NCI-H1105 (cell line): ENCODE measurements at regions not wholly inside any gene's neighbourhood (a gene's known extent, or its start where the extent isn't known, plus 50 kb on each side); places are given as distances from the start of the nearest gene placed in this dataset.
A peak's percentile ranks its signal among the peaks of the same experiment; 100 is the strongest.
"Not testable (repeated sequence)": the region's sequence is repeated elsewhere in the genome, so short reads cannot be mapped to it uniquely, and the experiment has no call there.

Experiments used
- DNase-seq: peaks from one replicate; lab custom pipeline; 2025; lab: John Stamatoyannopoulos, UW

DNA sequence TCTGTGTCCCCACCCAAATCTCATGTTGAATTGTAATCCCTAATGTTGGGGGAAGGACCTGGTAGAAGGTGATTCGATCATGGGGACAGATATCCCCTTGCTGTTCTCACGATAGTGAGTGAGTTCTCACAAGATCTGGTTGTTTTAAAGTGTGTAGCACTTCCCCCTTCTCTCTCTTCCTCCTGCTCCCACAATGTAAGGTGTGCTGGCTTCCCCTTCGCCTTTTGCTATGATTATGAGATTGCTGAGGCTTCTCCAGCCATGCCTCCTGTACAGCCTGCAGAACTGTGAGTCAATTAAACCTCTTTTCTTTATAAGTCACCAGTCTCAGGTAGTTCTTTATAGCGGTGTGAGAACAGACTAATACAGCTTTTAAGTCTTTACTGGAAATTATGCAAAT is 193.3 kb upstream of the RBBP8 start:
- no peak for DNase-seq

- no peak for DNase-seq
Observed at GRCh38 chr18:22741318-22741717, 191.8 kb upstream of the RBBP8 start.

DNA sequence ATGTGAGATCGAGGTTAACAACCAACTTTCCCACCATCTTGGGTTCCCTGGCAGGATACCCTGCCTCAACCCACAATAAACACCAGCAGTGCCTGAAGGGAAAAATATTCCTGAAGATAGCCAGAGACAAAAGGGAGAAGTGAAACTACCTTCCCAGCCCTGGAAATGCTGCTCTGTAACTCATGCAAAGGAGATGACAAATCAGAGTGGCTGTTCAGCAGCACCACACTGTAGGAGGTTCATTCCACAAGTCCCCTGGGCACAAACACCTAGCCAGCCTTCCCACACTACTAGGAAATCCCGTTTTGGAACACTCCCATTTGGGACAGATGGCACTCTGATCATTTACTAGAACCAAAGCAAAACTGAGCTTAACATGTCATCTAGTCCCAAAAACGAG is 190.7 kb upstream of the RBBP8 start:
- no peak for DNase-seq

DNA sequence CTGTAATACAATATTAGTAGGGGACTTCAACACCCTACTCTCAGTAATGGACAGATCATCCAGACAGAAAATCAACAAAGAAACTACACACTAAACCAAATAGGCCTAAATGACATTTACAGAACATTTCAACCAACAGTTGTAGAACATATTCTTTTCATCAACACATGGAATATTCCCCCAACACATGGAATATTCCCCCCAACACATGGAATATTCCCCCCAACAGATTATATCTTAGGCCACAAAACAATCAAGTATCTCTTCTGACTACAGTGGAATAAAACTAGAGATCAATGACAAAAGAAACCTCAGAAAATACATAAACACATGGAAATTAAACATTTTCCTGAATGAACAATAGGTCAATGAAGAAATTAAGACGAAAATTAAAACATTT is 187.2 kb upstream of the RBBP8 start:
- DNase-seq: no peak

DNA sequence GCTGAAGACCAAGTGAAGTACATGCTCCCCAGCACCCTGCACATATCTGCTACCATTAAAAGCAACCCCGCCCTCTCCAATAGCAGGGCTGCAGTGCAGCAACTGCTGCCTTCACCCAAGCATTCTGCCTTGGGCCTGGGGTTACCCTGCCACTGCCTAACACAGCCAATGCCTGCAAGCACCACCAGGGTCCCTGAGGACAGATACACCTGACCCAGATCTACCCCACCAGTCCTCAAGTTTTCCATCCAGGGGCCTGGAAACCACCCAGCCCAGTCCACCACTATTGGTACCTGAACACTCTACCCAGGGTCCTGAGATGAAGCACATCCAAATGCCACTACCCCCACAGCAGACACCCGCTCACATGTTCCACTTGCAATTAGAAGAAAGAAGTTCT is 181.1 kb upstream of the RBBP8 start:
- no peak for DNase-seq

DNA sequence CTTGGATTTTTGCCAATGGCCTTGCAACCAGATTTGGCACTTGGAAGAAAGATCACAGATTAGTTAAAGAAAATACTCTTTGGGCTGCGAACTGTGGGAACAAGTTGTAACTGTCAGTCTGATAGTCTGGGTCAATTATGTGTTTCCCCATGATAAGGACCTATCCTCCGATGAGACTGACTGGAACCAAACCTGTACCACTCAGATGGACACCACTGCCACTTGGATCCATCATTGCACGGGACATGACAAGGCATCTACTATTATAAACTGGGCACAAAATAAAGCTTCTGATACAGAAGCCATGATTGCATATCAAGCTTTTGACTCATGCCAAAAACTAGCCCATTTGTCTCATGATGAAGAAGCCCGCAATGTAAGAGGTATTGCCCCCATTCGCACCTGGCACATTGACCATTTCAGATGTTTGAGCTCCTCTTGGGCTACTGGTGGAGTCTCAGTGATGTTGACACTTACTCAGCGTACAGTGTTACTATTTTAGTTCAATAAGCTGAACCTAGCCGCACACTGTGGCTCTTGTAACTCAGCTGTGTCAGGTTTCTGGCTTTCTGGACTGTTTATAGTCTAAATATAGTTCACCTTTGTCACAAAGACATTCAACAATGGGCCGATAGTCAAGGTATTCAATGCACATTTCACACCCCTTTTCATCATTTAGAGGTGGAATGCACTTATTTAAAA is 179.8 kb upstream of the RBBP8 start:
- no peak for DNase-seq

GRCh38 chr18:22764005-22764404 is 169.1 kb upstream of the RBBP8 start:
- not testable (repeated sequence) for DNase-seq

- DNase-seq: no peak
Observed at GRCh38 chr18:22765896-22766295, 167.2 kb upstream of the RBBP8 start.

- DNase-seq: no peak
Observed at GRCh38 chr18:22767653-22768052, 165.5 kb upstream of the RBBP8 start.

DNA sequence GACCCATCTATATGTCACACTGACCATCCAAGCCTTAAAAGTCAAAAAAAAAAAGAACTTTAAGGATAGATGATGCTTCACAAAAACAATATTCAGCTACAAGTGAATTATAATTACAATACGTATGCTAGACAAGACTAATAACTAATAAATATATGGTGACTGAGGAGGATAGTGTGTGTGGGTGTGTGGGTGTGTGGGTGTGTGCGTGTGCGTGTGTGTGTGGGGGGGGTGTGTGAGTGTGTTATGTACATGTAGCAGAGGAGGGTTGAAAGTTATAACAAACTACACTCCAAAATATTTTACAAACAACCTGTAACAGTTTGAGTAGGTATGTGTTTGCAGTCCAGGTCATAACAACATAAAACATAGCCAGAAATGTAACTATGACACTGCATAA is 159.2 kb upstream of the RBBP8 start:
- no peak for DNase-seq

DNA sequence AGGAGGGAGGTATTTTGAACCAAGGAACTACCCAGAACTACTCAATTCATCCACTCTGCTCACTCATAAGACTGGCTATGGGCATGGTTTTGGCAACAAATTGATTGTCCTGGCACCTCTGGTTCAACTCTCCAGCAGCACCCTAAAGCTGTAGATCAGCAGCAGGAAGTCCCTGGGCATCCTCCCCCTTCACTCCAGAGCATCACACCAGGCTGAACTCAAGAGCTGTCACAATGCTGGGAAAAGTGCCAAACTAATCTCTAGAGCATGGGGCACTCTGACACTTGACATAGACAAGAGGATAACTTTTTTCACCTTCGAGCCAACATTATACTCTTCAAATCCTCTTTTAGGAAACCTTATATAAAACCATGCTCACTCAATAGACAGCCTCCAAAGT is 154.1 kb upstream of the RBBP8 start:
- peak; percentile 72 for DNase-seq

GRCh38 chr18:22783245-22783644 is 149.9 kb upstream of the RBBP8 start:
- DNase-seq: no peak

- no peak for DNase-seq
Observed at GRCh38 chr18:22783662-22784076, 149.5 kb upstream of the RBBP8 start.

GRCh38 chr18:22789052-22789451 is 144.1 kb upstream of the RBBP8 start:
- DNase-seq: no peak

- no peak for DNase-seq
Observed at GRCh38 chr18:22789600-22789999, 143.5 kb upstream of the RBBP8 start.

DNA sequence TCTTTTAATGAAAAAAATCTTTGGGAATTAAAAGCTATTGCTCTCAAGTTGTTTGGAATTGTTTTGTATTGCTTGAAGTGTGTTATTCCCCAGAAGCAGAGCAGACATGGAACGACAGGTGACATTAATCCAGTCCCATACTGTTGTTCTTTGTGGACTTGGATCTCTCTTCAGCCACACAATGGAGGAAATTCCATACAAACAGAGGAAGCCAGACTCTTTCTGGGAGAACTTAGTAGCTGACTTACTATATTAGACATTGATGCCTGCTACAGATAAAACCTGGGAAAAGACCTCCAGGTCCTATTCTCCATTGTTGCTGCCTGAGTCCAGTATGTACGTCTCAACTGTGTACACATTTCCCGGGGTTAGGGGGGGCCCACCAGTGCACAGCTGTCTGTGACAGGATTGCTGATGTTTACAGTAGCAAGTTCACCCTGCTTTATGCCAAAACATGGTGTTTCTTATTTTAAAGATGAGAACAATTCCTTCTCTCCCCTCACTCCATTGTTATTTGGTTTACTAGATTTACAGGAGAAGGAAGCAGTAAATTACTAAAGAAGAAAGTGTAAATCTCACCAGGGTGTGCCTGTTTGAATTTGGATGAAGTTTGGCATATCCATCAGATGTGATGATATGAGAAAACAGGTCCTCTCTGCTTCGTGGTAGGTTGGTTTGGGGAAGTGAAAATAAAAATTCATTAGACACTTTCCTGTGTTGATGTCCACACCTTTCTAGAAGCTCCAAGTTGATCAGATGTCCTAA is 142.4 kb upstream of the RBBP8 start:
- DNase-seq: no peak

GRCh38 chr18:22791310-22791610 is 141.9 kb upstream of the RBBP8 start:
- DNase-seq: no peak

DNA sequence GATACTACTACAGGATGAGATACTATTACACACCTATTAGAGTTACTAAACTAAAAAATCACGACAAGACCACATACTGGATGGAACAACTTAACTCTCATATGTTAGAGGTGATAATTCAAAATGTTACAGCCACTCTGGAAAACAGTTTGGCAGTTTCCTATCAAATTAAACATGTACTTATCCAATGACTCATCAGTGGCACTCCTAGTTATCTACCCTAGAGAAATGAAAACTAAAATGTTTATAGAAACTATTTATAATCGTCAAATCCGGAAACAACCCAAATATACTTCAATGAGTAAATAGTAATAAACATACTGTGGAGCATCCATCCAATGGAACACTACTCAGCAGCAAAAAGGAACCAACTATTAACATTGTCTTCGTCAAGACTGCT is 137.0 kb upstream of the RBBP8 start:
- no peak for DNase-seq

DNA sequence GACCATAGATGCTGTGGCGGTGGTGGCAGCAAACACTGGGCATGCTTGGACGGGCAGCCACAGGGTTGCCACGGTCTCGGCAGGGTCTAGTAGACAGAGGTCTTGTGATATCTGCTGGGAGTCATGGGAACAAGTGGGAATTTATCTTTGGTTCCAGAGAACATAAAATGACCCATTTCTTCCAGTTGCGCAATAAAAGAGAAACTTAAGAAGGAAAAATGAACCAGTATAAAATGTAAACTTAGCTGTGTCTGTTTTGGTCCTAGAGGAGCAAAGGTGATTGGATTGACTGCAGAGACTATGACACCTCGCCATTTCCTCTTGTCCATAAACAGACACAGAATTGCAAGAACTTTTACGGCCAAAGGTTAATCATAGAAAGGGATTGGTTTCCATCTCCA is 132.6 kb upstream of the RBBP8 start:
- DNase-seq: no peak

- DNase-seq: peak; percentile 36
Observed at GRCh38 chr18:22813648-22814328, 119.3 kb upstream of the RBBP8 start.

GRCh38 chr18:22814329-22814703 is 118.8 kb upstream of the RBBP8 start:
- DNase-seq: no peak

DNA sequence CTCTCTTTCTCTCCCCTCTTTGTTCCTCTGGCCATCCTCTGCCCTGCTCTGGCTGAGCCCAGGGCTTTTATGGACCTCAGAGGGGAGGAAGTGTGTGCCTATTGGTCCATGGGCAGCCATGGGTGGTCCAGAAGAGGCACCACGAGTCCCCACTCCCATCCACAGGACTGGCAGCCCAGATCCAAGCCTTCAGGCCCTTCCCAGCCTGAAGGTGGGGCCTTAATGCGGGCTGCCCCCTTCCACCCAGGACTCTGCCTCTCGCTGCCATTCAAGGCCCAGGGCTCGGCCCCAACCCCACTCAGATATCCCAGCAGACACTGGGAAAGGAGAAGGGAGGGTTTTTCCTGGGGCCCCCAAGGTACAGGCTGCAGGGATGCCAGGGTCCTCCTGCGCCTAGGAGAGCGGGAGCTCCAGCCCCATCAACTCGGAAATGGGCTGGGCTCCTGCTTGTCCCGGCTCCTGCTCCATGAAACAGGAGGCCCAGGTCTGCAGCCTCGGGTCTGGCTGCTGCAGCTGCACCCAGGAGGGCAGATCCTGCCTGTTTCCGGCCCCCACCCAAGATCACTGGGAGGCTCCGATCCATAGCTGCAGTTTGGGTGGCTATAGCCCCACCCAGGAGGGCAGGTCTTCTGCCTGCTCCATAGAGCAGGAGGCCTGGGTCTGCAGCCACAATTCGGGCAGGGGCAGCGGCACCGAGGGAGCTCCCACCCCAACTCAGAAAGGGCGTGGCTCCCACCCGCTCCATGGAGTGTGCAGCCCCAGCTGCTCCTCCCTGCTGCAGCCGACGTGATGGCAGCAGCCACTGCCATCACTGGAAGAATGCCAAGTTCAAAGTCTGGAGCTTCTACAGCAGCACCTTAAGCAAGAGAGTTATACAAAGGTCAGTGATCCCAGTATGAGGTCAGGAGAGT is 116.6 kb upstream of the RBBP8 start:
- DNase-seq: peak; percentile 72
